Body of pancreas (tissue), 4 donors: ENCODE measurements at regions not wholly inside any gene's neighbourhood (a gene's known extent, or its start where the extent isn't known, plus 50 kb on each side); places are given as distances from the start of the nearest gene placed in this dataset.

ENCODE experiments used
- ATAC-seq: fragments of 150-250 bp; one replicate; pipeline ENCODE4 v1.9.1; 2016
- DNase-seq, 4 donors: peaks; one replicate each; pipeline ENCODE4 v3.0.0-alpha.2; 2019
- H3K27ac ChIP-seq, 4 donors: fragments of 200-600 bp; sonication (generic); 1 replicate in 3 of 4; 2 replicates in 1 of 4; pipeline versions ENCODE4 v1.5.1 to v1.6.1; 2016 to 2019; ENCODE audit warnings: mild to moderate bottlenecking in 1 of 4, mixed read lengths in 1 of 4, moderate library complexity in 1 of 4
- H3K27me3 ChIP-seq, 2 donors: fragments of 200-600 bp; sonication (generic); one replicate each; pipeline ENCODE4 v1.6.0; 2016; ENCODE audit warnings: mild to moderate bottlenecking in 1 of 2
- H3K36me3 ChIP-seq, 2 donors: fragments of 200-600 bp; sonication (generic); replicated peaks in 1 of 2; 2 replicates each; pipeline ENCODE4 v1.5.1; 2016; ENCODE audit warnings: low read depth in 2 of 2; ENCODE audit not compliant: insufficient read depth in 1 of 2
- H3K4me1 ChIP-seq: fragments of 200-600 bp; sonication (generic); one replicate; pipeline ENCODE4 v1.6.0; 2016
- H3K4me3 ChIP-seq, 2 donors: fragments of 200-600 bp; sonication (generic); 1 replicate in 1 of 2; 2 replicates in 1 of 2; pipeline ENCODE4 v1.5.1; 2016 to 2019
- H3K9me3 ChIP-seq, 3 donors: fragments of 200-600 bp; sonication (generic); 1 replicate in 2 of 3; 2 replicates in 1 of 3; pipeline ENCODE4 v1.5.1; 2016
- POLR2A ChIP-seq, 3 donors: fragments of 450-650 bp; IDR thresholded peaks; one replicate each; pipeline ENCODE4 v1.6.1; 2016; ENCODE audit warnings: antibody characterized with exemption in 3 of 3, mild to moderate bottlenecking in 2 of 3
- WGBS, 2 donors: methylation state at CpG; one replicate each; pipeline ENCODE4 v1.1.5; 2017; 5-methylcytosine and 5-hydroxymethylcytosine counted together
- intact Hi-C: fragments of 100-400 bp; cut with DNase I; formaldehyde crosslinking; loops from one replicate; pipeline ENCODE4 v1.15.1; 2023
- TF ChIP-seq, protein P1 (sequence below), 7 experiments: fragments of 450-650 bp in 4 of 7; fragments of 200-600 bp in 3 of 7; sonication (generic) in 3 of 7; IDR thresholded peaks; one replicate each; pipeline ENCODE4 v1.5.1; 2016 to 2019; ENCODE audit warnings: antibody characterized with exemption in 7 of 7

GRCh38 chr18:37721544-37722522, 156.2 kb upstream of the CELF4 start:
- TF ChIP-seq, protein P1, sequence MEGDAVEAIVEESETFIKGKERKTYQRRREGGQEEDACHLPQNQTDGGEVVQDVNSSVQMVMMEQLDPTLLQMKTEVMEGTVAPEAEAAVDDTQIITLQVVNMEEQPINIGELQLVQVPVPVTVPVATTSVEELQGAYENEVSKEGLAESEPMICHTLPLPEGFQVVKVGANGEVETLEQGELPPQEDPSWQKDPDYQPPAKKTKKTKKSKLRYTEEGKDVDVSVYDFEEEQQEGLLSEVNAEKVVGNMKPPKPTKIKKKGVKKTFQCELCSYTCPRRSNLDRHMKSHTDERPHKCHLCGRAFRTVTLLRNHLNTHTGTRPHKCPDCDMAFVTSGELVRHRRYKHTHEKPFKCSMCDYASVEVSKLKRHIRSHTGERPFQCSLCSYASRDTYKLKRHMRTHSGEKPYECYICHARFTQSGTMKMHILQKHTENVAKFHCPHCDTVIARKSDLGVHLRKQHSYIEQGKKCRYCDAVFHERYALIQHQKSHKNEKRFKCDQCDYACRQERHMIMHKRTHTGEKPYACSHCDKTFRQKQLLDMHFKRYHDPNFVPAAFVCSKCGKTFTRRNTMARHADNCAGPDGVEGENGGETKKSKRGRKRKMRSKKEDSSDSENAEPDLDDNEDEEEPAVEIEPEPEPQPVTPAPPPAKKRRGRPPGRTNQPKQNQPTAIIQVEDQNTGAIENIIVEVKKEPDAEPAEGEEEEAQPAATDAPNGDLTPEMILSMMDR (IDR thresholded peaks at IDR 0.05) = no peak
- no peak for TF ChIP-seq POLR2A (IDR thresholded peaks at IDR 0.05)
- no peaks in the 10 kb centered on the region for H3K4me1 ChIP-seq
- DNase-seq (no peak), ATAC-seq (no peak)
- H3K9me3 ChIP-seq = no peaks in the 10 kb centered on the region
- H3K4me3 ChIP-seq = no peak overlapping the region
- 83 to 84% methylated on average over 11 of the region's 11 CpGs for WGBS, 2 donors
- no peaks in the 10 kb centered on the region for H3K27me3 ChIP-seq
- H3K27ac ChIP-seq = no peak overlapping the region
- intact Hi-C loops = no loop called here
- H3K36me3 ChIP-seq = no peaks in the 10 kb centered on the region

DNA sequence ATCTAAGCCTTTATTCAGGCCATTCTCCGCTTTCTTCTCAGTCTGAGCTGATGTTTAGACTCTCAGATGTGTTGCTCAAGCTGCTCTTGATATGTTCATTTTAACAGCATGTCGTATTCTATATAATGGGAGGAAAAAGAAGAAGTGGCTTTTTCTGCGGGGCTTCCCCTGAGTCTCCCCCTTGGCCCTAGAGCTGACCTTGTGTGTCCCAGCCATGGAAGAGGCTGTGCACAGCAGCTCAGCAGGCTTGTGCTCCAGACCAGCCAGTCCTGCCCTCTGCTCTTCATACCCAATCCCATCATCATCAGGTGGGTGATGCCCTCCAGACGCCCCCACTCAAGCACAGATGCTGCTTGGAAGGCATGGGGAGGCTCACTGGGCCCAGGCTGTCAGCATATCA, 155.1 kb upstream of the CELF4 start:
- no peak for ATAC-seq
- WGBS, 2 donors = 70 to 76% methylated on average over 4 of the region's 4 CpGs

DNA sequence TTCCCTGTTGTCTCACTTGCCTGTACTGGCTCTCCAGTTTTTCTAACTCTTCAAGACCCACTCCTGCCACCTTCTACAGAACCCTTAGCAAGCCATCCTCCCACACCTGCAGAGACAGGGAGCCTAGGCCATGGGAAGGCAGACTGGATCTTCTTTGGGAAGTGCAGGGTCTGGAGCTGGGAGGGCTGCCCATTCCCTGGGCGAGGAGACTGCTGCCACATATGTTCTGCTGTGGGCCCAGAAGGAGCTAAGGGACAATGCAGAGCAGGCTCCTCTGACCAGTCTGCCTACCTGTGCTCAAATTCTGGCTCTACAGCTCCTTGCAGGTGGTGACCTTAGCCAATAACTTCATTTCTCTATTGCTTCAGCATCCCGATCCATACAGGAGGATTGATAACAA, 152.1 kb upstream of the CELF4 start:
- Histone ChIP-seq H3K4me3 (no peak overlapping the region), H3K36me3 (no peaks in the 10 kb centered on the region), H3K4me1 (peaks cover 6% of the 10 kb centered on the region), H3K27ac (no peak overlapping the region), H3K27me3 (no peaks in the 10 kb centered on the region), H3K9me3 (no peaks in the 10 kb centered on the region)
- TF ChIP-seq, protein P1 (IDR thresholded peaks at IDR 0.05) = no peak
- no peak for TF ChIP-seq POLR2A (IDR thresholded peaks at IDR 0.05)
- 67 to 74% methylated on average over 2 of the region's 2 CpGs for WGBS, 2 donors
- intact Hi-C loops = no loop called here
- DNase-seq = no peak
- ATAC-seq = no peak

More for the DNA sequence above, 155.1 kb upstream of the CELF4 start:
- TF ChIP-seq POLR2A (IDR thresholded peaks at IDR 0.05) = no peak
- TF ChIP-seq, protein P1 (IDR thresholded peaks at IDR 0.05) = no peak
- Histone ChIP-seq H3K4me1 (peaks cover 6% of the 10 kb centered on the region), H3K27ac (no peak overlapping the region), H3K36me3 (no peaks in the 10 kb centered on the region), H3K27me3 (no peaks in the 10 kb centered on the region), H3K4me3 (no peak overlapping the region), H3K9me3 (no peaks in the 10 kb centered on the region)
- intact Hi-C loops = no loop called here
- peak in 1 of 4 donors; percentile 6 for DNase-seq

GRCh38 chr18:37717098-37717497, 151.5 kb upstream of the CELF4 start:
- TF ChIP-seq, protein P1 (IDR thresholded peaks at IDR 0.05) = no peak
- no peak for TF ChIP-seq POLR2A (IDR thresholded peaks at IDR 0.05)
- H3K36me3 ChIP-seq = no peaks in the 10 kb centered on the region
- H3K4me1 ChIP-seq = peaks cover 6% of the 10 kb centered on the region
- intact Hi-C loops = no loop called here
- H3K27me3 ChIP-seq = no peaks in the 10 kb centered on the region
- WGBS, 2 donors = 39 to 42% methylated on average over 2 of the region's 2 CpGs
- ATAC-seq (no peak), DNase-seq (peak in 1 of 4 donors; percentile 11)
- H3K27ac ChIP-seq = no peak overlapping the region
- no peak overlapping the region for H3K4me3 ChIP-seq
- no peaks in the 10 kb centered on the region for H3K9me3 ChIP-seq
